Vagina (tissue), 2 donors: ENCODE measurements at regions not wholly inside any gene's neighbourhood (a gene's known extent, or its start where the extent isn't known, plus 50 kb on each side); places are given as distances from the start of the nearest gene placed in this dataset.

Experiments used
- CTCF ChIP-seq, 3 experiments: fragments of 450-650 bp in 2 of 3; fragments of 200-600 bp in 1 of 3; sonication (generic) in 1 of 3; IDR thresholded peaks; one replicate each; pipeline ENCODE4 v1.5.1; 2017 to 2019; ENCODE audit warnings: antibody characterized with exemption in 3 of 3, mild to moderate bottlenecking in 2 of 3, moderate library complexity in 2 of 3
- POLR2A ChIP-seq, 2 donors: fragments of 450-650 bp; IDR thresholded peaks; one replicate each; pipeline ENCODE4 v1.6.1; 2017; ENCODE audit warnings: antibody characterized with exemption in 2 of 2, mild to moderate bottlenecking in 2 of 2, moderate library complexity in 2 of 2
- POLR2AphosphoS5 ChIP-seq, 2 donors: sonication (generic); formaldehyde crosslinking; IDR thresholded peaks; one replicate each; pipeline ENCODE4 v1.9.0; 2017; ENCODE audit warnings: antibody characterized with exemption in 2 of 2, mild to moderate bottlenecking in 2 of 2, low read depth in 1 of 2; ENCODE audit not compliant: insufficient read depth in 1 of 2

- no peak for TF ChIP-seq CTCF (IDR thresholded peaks at IDR 0.05)
- no peak for TF ChIP-seq POLR2A (IDR thresholded peaks at IDR 0.05)
- TF ChIP-seq POLR2AphosphoS5 (IDR thresholded peaks at IDR 0.05; ENCODE audit: insufficient read depth in 1 of 2, low read depth in 1 of 2), result no peak
These were observed 2126.0 kb downstream of the TP53TG3F start for GRCh38 chr16:35585411-35585810.
